PC-3 (cell line): ENCODE measurements at regions not wholly inside any gene's neighbourhood (a gene's known extent, or its start where the extent isn't known, plus 50 kb on each side); places are given as distances from the start of the nearest gene placed in this dataset.

Source experiments
- ATAC-seq: fragments of 200-7000 bp; cut with Tn5 transposase; 2 replicates; pipeline ENCODE4 v1.9.1; 2020; ENCODE audit warnings: mild to moderate bottlenecking, moderate library complexity
- BruUV-seq: library from RNA; stranded (reverse); fragments of 400-500 nt; replicated peaks from 2 replicates; lab custom pipeline; 2021; lab: Mats Ljungman, UMichigan
- CTCF ChIA-PET: fragments of 300-600 bp; sonication (Branson Sonifier 250); formaldehyde crosslinking; loops from one replicate; lab custom pipeline; 2022; ENCODE audit warnings: antibody characterized with exemption; lab: Charles Lee
- POLR2A ChIA-PET: fragments of 300-600 bp; sonication (Branson Sonifier 250); formaldehyde crosslinking; loops from one replicate; lab custom pipeline; 2022; ENCODE audit warnings: antibody characterized with exemption; ENCODE audit not compliant: unreplicated experiment; lab: Charles Lee
- DNase-seq: peaks from one replicate; pipeline ENCODE4 v3.0.0-alpha.2; 2015
- H2AFZ ChIP-seq: fragments of 300-600 bp; sonication (generic); 2 replicates; pipeline ENCODE4 v1.6.0; 2016; ENCODE audit warnings: antibody characterized with exemption, low read length
- H3F3A ChIP-seq: fragments of 300-600 bp; sonication (generic); one replicate; pipeline ENCODE4 v1.6.0; 2017; ENCODE audit warnings: antibody characterized with exemption, low read length, control low read depth, mild to moderate bottlenecking; ENCODE audit not compliant: unreplicated experiment
- H3K27ac ChIP-seq: fragments of 300-600 bp; sonication (generic); 2 replicates; pipeline ENCODE4 v1.5.1; 2016; ENCODE audit warnings: mild to moderate bottlenecking, low read length
- H3K27me3 ChIP-seq: fragments of 300-600 bp; sonication (generic); 2 replicates; pipeline ENCODE4 v1.6.1; 2016; ENCODE audit warnings: low read length, mixed read lengths
- H3K36me3 ChIP-seq: fragments of 300-600 bp; sonication (generic); 2 replicates; pipeline ENCODE4 v1.6.1; 2016; ENCODE audit warnings: low read depth, mixed run types, low read length, mixed read lengths
- H3K4me1 ChIP-seq: fragments of 300-600 bp; sonication (generic); 2 replicates; pipeline ENCODE4 v1.5.1; 2016; ENCODE audit warnings: low read length; ENCODE audit not compliant: insufficient read depth
- H3K4me2 ChIP-seq: fragments of 300-600 bp; sonication (generic); 2 replicates; pipeline ENCODE4 v1.6.0; 2016; ENCODE audit warnings: low read length
- H3K4me3 ChIP-seq: fragments of 300-600 bp; sonication (generic); 2 replicates; pipeline ENCODE4 v1.5.1; 2016; ENCODE audit warnings: mild to moderate bottlenecking, low read length, mixed read lengths
- H3K79me2 ChIP-seq: fragments of 300-600 bp; sonication (generic); 2 replicates; pipeline ENCODE4 v1.6.1; 2017; ENCODE audit warnings: low read length, mixed read lengths
- H3K9ac ChIP-seq: fragments of 300-600 bp; sonication (generic); 2 replicates; pipeline ENCODE4 v1.6.0; 2016; ENCODE audit warnings: mild to moderate bottlenecking, low read length
- H3K9me2 ChIP-seq: fragments of 300-600 bp; sonication (generic); replicated peaks from 2 replicates; pipeline ENCODE4 v1.6.1; 2016; ENCODE audit warnings: mixed run types, low read length, mixed read lengths
- H3K9me3 ChIP-seq: fragments of 300-600 bp; sonication (generic); 2 replicates; pipeline ENCODE4 v1.6.1; 2016; ENCODE audit warnings: low read length, mixed read lengths
- H4K20me1 ChIP-seq: fragments of 300-600 bp; sonication (generic); 2 replicates; pipeline ENCODE4 v1.6.1; 2016; ENCODE audit warnings: low read length, mixed read lengths
- CTCF ChIP-seq: fragments of 300-600 bp; sonication (generic); conservative IDR thresholded peaks from 2 replicates; pipeline ENCODE4 v1.5.1; 2017; ENCODE audit warnings: antibody characterized with exemption, low read depth, mild to moderate bottlenecking, low read length
- EZH2 ChIP-seq: fragments of 300-600 bp; sonication (generic); IDR thresholded peaks from one replicate; pipeline ENCODE4 v1.6.1; 2017; ENCODE audit warnings: antibody characterized with exemption, mild to moderate bottlenecking, low read length; ENCODE audit not compliant: unreplicated experiment
- EZH2phosphoT487 ChIP-seq: fragments of 300-600 bp; sonication (generic); IDR thresholded peaks from 2 replicates; pipeline ENCODE4 v1.6.1; 2018; ENCODE audit warnings: mild to moderate bottlenecking, antibody characterized with exemption, low read length, borderline replicate concordance
- intact Hi-C: fragments of 100-400 bp; cut with micrococcal nuclease; formaldehyde crosslinking; loops from 2 replicates; pipeline ENCODE4 v1.9.0; 2023

- H3K9ac ChIP-seq, result no peak overlapping the region
- peak; percentile 92 for ATAC-seq
- no peaks in the 10 kb centered on the region for H3K9me3 ChIP-seq
- H3K27me3 ChIP-seq, result peaks cover 24% of the 10 kb centered on the region
- TF ChIP-seq CTCF (peak; percentile 81), EZH2phosphoT487 (no peak), EZH2 (no peak)
- peak overlapping the region; percentile 70 for H2AFZ ChIP-seq
- peak overlapping the region; percentile 79 for H3K4me2 ChIP-seq
- H3K4me3 ChIP-seq, result peak overlapping the region; percentile 53
- no peaks in the 10 kb centered on the region for H3K79me2 ChIP-seq
- peak; percentile 72 for DNase-seq
- H3F3A ChIP-seq, result no peaks in the 10 kb centered on the region
- H3K4me1 ChIP-seq, result no peaks in the 10 kb centered on the region
- H3K27ac ChIP-seq, result no peak overlapping the region
- H4K20me1 ChIP-seq, result no peaks in the 10 kb centered on the region
- BruUV-seq, result no TSS peak
- POLR2A ChIA-PET, result no interaction called here
- intact Hi-C loops, result loop anchor here (1.0 to 10.0 kb wide), 4 partner anchors 66 to 778 kb away; no protein-coding TSS in a partner anchor
- H3K36me3 ChIP-seq, result no peaks in the 10 kb centered on the region; the same call in 1 of the 2 replicates
- CTCF ChIA-PET, result no interaction called here
- H3K9me2 ChIP-seq, result no peaks in the 10 kb centered on the region
Measured at GRCh38 chr11:32172848-32173834, 82.3 kb downstream of the RCN1 start.

DNA sequence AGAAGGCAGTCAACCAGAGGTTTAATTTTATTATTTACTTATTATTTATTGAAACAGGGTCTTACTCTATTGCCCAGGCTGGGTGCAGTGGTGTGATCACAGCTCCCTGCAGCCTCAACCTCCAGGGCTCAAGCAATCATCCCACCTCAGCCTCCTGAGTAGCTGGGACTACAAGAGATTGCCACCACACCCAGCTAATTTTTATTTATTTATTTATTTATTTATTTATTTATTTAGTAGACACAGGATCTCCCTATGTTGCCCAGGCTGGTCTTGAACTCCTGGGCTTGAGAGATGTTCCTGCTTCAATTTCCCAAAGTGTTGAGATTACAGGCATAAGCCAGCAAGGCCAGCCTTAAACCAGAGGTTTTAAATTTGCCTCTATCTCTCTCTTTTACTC is 83.1 kb downstream of the RCN1 start:
- ChIA-PET CTCF (no interaction called here), POLR2A (interaction anchor here (0.6 kb wide), 1 partner anchor 119 kb away, joined by 3 read pairs; no protein-coding TSS in a partner anchor)
- no peak overlapping the region for H3K9ac ChIP-seq
- H3K27ac ChIP-seq, result no peak overlapping the region
- H3F3A ChIP-seq, result no peaks in the 10 kb centered on the region
- H3K27me3 ChIP-seq, result peaks cover 27% of the 10 kb centered on the region
- no peak overlapping the region for H2AFZ ChIP-seq
- H4K20me1 ChIP-seq, result no peaks in the 10 kb centered on the region
- no peaks in the 10 kb centered on the region for H3K9me2 ChIP-seq
- ATAC-seq (no peak), DNase-seq (no peak)
- H3K79me2 ChIP-seq, result no peaks in the 10 kb centered on the region
- H3K4me1 ChIP-seq, result no peaks in the 10 kb centered on the region
- no TSS peak for BruUV-seq
- no peak overlapping the region for H3K4me2 ChIP-seq
- intact Hi-C loops, result loop anchor here (1.0 to 10.0 kb wide), 4 partner anchors 67 to 779 kb away; no protein-coding TSS in a partner anchor
- H3K4me3 ChIP-seq, result no peak overlapping the region
- no peaks in the 10 kb centered on the region; the same call in 1 of the 2 replicates for H3K36me3 ChIP-seq
- no peaks in the 10 kb centered on the region for H3K9me3 ChIP-seq
- TF ChIP-seq CTCF, result no peak
- TF ChIP-seq EZH2, result no peak
- no peak for TF ChIP-seq EZH2phosphoT487
